Cardiac fibroblast (primary cell): ENCODE measurements at regions not wholly inside any gene's neighbourhood (a gene's known extent, or its start where the extent isn't known, plus 50 kb on each side); places are given as distances from the start of the nearest gene placed in this dataset.
"Not testable (repeated sequence)": the region's sequence is repeated elsewhere in the genome, so short reads cannot be mapped to it uniquely, and the experiment has no call there.

ENCODE experiments used
- DNase-seq, 2 donors: peaks; one replicate each; pipeline versions ENCODE4 v3.0.0 to v3.0.0-alpha.2; 2010; ENCODE audit warnings: low read depth in 2 of 2
- H3K4me3 ChIP-seq, 2 donors: replicated peaks in 1 of 2; 1 replicate in 1 of 2; 2 replicates in 1 of 2; pipeline ENCODE4 v1.5.1; 2011; ENCODE audit warnings: low read depth in 2 of 2, low read length in 2 of 2, mild to moderate bottlenecking in 2 of 2, moderate library complexity in 1 of 2
- TF ChIP-seq, protein P1 (sequence below): IDR thresholded peaks from one replicate; pipeline ENCODE4 v1.5.1; 2011; ENCODE audit warnings: low read depth, mild to moderate bottlenecking, low read length, inconsistent platforms

DNA sequence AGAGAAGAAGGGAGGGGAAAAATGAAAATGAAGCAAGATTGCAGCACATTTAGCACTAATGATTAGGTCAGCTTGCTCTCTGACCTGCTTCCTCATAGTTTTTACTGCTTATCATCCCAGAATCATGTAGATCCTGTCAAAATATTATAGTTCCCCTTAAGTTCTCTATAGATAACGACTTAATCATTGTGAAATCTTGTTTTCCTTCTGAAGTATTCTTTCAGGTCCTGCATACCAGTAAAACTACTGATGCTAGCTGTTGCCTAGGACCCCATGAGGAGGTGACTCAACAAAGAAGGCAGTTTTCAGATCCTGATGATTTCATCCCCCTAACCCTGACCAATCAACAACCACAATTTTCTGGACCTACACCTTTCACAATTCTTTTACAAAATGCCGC, 1131.7 kb downstream of the SLITRK5 start:
- no peak for DNase-seq
- TF ChIP-seq, protein P1, sequence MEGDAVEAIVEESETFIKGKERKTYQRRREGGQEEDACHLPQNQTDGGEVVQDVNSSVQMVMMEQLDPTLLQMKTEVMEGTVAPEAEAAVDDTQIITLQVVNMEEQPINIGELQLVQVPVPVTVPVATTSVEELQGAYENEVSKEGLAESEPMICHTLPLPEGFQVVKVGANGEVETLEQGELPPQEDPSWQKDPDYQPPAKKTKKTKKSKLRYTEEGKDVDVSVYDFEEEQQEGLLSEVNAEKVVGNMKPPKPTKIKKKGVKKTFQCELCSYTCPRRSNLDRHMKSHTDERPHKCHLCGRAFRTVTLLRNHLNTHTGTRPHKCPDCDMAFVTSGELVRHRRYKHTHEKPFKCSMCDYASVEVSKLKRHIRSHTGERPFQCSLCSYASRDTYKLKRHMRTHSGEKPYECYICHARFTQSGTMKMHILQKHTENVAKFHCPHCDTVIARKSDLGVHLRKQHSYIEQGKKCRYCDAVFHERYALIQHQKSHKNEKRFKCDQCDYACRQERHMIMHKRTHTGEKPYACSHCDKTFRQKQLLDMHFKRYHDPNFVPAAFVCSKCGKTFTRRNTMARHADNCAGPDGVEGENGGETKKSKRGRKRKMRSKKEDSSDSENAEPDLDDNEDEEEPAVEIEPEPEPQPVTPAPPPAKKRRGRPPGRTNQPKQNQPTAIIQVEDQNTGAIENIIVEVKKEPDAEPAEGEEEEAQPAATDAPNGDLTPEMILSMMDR, result no peak

DNA sequence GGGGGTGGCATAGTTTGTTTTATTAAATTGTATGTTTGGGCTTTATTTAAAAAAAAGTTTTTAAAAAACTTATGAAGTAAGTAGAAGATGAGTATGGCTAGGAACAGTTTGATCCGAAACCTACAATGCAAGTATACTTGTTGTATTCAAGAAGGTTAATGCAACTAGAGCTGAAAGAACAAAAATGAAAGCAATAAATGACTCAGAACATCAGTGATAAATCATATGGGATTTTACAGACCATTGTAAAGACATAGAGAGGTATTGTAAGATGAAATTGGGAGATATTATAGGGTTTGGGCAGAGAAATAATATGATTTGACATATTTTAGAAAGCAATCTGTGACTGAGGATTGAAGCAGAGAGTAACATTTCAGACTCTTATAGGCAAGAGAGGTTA, 1135.3 kb downstream of the SLITRK5 start:
- DNase-seq, result no peak
- TF ChIP-seq, protein P1, result no peak
- no peak overlapping the region for H3K4me3 ChIP-seq

More for the DNA sequence above, 1131.7 kb downstream of the SLITRK5 start:
- no peak overlapping the region for H3K4me3 ChIP-seq

DNA sequence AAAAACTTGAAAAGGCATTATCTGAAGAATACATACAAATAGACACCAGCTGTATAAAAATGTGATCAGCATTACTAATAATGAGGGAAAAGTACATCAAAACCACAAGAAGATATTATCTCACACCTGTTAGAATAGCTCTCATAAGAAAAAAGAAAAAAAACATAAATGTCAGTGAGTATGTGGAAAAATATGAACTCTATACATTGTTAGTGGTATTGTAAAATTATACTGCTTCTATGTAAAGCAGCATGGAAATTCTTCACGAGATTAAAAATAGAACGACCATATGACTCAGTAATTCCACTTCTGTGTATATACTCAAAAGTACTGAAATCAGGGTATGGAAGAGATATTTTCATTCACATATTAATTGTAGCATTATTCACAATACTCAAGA, 1146.4 kb downstream of the SLITRK5 start:
- no peak for DNase-seq
- H3K4me3 ChIP-seq, result no peak overlapping the region
- TF ChIP-seq, protein P1, result no peak

DNA sequence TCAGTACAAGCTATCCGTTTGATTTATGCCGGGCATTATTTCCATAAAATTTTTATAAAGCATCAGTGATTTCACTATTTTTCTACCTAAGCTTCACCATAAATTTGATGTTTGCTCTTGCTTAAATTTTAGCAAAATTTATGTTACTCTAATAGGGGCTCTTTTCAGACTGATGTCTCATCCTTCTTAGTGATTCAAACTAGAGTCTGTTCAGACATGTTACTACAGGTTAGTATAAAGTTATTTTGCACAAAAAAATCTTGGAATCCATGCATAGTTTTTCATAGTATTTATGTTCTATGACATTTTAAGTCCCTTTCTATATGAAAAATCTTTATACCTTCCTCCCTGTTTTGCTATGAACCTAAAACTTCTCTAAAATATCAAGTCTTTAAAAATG, 1151.9 kb downstream of the SLITRK5 start:
- TF ChIP-seq, protein P1, result no peak
- no peak for DNase-seq
- no peak overlapping the region for H3K4me3 ChIP-seq

DNA sequence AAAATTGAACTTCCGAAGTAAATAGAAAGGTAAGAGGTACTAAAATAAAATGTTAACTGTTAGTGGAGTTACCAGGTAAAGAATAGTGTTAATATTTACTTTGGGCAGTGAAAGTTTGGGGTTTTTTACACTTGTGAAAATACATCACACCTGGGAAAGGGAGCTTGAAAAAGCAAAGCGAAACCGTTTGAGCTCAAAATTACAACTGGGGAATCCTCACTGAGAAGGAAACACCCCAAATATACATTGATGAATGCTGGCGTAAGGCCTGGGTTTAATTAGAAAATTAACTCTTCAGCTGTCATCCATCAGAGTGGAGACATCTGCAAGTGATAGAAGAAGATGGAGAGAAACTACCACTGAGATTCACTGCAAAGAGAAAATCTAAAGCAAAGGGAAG, 1153.0 kb downstream of the SLITRK5 start:
- no peak for DNase-seq
- TF ChIP-seq, protein P1, result no peak
- H3K4me3 ChIP-seq, result no peak overlapping the region

DNA sequence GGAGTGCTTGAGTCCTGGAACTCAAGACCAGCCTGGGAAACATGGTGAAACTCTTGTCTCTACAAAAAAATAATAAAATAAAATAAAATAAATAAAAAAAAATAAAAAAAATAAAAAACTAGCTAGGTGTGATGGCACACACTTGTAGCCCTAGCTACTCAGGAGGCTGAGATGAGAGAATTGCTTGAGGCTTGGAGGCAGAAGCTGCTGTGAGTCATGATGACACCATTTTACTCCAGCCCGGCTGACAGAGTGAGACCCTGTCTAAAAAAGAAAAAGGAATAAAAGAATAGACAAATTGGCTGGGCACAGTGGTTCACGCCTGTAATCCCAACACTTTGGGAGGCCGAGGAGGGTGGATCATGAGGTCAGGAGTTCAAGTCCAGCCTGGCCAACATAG, 1168.9 kb downstream of the SLITRK5 start:
- TF ChIP-seq, protein P1, result no peak
- DNase-seq, result no peak
- no peak overlapping the region for H3K4me3 ChIP-seq

DNA sequence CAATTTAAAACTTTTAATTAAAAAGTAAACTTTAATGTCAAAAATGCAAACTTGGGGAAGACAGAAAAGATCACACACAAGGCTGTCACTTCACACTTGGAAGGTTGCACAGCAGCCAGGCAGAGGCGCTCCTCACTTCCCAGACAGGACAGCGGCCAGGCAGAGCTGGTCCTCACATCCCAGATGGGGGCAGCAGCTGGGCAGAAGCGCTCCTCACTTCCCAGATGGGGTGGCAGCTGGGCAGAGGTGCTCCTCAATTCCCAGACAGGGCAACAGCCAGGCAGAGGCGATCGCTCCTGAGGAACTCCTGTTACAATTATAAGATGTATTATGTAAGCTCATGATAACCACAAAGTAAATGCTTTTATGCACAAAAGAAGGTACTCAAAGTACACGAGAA, 1181.1 kb downstream of the SLITRK5 start:
- not testable (repeated sequence) for H3K4me3 ChIP-seq, DNase-seq
